Esophagus mucosa (tissue), 1 donor: ENCODE measurements at regions not wholly inside any gene's neighbourhood (a gene's known extent, or its start where the extent isn't known, plus 50 kb on each side); places are given as distances from the start of the nearest gene placed in this dataset.

Source experiments
- ATAC-seq: fragments of 200-7000 bp; cut with Tn5 transposase; one replicate; pipeline ENCODE4 v1.9.1; 2020
- donor health status: DM: yes; HTN: yes; CAD: no.

DNA sequence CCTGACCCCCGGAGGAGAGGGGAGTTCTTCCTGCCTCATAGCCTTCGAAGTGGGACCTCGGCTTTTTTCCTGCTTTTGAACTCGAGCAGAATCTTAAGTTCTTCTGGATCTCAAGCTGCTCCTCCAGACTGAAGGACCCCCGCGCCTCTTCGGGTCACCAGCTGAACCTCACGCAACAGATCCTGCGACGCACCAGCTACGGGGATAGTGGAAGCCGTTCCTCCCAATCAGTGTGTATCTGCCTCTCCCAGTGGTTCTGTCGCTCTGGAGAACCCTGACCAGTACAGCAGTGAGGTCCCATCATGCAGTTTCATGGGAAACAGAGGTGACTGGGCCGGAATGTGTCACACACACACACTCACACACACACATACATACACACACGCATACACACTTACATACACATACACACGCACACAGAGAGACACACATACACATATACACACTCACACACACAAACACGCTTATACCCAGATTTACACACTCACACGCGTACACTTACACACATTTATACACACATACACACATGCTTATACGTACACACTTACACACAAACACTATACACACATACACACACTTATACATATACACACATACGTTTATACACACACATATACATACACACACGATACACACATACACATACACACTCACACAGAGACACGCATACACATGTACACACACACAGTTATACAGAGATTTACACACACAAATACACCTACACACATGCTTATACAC is 170.0 kb downstream of the TTLL2 start:
- ATAC-seq = no peak

DNA sequence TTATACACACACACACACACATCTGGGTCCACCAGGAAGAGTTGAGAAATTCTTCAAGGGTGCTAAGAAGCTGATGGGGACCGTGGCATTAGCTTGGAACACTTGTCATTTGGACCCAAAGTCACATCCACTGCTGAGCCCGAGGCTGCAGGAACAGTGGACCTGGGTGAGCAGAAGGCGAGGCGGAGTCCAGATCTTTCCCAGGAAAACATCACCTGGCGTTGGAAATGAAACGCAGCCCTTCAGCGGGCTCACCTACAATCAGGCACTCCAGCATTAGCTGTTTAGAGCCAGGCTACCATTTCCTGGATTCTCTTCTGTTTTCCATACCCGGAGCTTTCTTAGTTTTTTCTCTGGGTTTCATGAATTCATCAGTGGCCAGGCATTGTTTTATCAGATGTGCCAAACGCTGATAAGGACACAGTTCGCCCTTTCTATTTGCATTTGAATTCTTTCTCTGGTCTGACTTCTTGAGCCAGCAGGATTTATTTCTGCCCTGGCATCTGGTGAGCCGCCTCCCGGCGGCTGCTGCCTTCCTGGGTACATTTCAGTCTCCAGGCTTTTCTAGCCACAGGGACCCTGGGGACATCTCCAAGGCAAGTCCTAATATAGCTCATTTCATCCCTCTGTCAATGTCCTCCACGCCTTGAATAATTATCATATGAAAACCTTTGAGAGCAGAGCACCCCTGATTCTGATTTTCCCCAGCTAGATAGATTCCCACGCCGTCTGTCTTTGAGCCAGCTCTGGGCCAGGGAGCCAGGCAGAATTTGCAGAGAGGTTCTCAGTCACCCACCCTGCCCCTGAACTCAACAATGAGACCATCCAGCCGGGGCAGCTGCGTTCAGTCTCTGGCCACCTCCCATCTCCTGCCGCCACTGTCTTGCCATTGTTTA is 170.9 kb downstream of the TTLL2 start:
- ATAC-seq = no peak

- ATAC-seq = no peak
These were observed 171.8 kb downstream of the TTLL2 start for GRCh38 chr6:167496707-167497106.

DNA sequence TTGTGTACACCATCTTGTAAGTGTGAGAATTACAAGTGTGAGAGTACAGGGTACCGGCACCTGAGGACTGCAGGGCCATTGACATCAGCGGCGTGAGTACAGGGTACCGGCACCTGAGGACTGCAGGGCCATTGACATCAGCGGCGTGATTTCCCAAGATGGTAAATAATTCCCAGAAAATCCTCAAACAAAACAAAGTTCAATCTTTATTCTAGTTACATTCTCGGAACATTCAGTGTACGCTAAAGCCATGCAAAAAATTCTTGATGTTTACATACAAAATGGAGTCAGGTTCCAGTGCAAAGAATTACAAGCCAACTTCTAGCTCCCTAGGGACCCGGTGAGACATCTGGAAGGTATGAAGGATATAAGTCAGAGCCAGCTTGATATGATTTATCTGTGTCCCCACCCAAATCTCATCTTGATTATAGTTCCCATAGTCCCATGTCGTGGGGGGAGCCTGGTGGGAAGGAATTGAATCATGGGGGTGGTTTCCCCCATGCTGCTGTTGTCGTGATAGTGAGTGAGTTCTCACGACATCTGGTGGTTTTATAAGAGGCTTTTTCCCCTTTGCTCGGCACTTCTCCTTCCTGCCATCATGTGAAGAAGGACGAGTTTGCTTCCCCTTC is 172.7 kb downstream of the TTLL2 start:
- no peak for ATAC-seq

DNA sequence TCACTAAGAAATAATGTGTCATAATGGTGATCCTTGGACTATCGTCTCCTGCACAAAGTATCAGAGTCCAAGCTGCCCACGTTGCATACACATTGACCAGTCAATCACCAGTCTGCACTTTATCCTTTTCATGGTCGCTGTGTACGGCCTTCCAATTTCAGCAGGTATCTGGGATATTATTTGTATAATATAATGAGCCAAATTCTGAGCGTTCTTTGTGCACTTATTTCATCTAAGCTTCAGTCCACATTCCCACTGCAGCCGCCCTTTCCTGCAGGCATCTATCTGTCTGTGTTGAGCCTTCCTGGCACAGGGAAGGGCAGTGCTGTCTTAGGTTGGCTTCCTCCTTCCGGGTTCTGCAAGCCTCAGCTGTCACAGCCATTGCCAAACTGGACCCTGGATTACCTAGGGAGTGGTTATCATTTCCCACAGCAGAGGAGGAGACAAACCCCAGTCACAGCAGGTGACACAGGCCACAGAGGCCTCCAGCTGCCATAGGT is 174.3 kb downstream of the TTLL2 start:
- peak; percentile 84 for ATAC-seq

GRCh38 chr6:167500961-167501360 is 176.1 kb downstream of the TTLL2 start:
- no peak for ATAC-seq

DNA sequence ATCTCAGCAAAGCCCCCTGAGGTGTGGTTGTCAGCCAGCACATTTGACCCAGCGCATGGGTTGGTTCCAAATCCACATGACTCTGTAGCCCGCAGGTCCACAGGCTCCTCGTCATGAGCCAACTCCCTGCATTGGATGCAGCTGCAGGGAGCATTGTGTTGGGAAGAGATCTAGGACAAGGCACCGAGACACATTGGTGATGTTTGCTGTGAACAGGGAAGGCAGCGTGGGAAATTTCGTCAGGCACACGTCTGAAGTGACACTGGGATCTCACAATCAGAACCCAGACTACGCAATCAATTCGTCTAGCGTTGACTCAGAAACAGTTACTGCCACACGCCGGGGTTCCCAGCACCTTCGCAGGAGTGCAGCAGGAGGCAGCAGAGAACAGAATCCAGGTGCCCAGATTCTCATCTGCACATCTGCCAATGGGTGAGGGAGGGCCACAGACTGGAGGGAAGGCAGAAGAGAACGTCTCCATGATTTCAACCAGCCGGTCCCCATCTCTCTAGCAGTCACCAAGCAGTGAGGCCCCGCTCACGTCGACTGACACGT is 177.0 kb downstream of the TTLL2 start:
- ATAC-seq = peak; percentile 57

DNA sequence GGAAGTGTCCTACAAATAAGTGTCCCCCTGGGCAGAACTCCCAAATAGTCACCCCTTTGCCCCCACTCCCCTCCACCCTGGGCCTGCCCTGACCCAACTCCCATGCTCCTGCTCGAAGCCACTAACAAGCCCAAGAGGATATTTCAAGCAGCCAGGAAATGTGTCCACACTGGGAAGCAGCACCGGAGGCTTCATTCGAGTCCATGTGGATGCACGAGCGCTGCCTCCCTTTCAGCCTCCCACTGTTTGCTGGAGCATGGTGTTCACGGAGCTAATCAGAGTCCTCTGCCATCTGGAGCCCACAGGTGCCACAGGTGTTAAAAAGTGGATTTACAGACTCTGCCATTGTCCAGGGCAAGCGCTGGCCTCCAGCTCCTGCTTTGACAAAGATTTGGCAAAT is 177.6 kb downstream of the TTLL2 start:
- no peak for ATAC-seq

GRCh38 chr6:167504385-167504961 is 179.6 kb downstream of the TTLL2 start:
- ATAC-seq = peak; percentile 27

- no peak for ATAC-seq
These were observed 180.3 kb downstream of the TTLL2 start for GRCh38 chr6:167505199-167505598.

DNA sequence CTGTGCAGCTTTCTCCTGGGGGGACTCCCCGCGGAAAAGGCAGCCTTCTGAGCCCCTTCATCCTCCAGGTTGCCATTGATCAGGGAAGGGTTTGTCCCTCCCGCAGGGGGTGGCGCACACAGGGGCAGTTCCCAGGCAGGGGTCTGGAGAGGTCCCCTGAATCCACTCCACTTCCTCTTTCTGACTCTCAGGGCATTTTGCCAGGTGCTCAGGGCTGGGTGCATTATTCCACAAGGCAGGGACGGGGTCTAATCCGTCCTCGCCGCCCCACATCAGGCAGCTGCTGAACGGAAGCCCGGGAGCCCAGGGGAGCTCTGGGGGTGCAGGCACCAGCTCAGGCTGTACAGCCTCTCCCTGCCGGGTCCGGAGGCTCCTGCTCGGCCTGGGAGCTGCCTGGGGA is 180.9 kb downstream of the TTLL2 start:
- no peak for ATAC-seq

DNA sequence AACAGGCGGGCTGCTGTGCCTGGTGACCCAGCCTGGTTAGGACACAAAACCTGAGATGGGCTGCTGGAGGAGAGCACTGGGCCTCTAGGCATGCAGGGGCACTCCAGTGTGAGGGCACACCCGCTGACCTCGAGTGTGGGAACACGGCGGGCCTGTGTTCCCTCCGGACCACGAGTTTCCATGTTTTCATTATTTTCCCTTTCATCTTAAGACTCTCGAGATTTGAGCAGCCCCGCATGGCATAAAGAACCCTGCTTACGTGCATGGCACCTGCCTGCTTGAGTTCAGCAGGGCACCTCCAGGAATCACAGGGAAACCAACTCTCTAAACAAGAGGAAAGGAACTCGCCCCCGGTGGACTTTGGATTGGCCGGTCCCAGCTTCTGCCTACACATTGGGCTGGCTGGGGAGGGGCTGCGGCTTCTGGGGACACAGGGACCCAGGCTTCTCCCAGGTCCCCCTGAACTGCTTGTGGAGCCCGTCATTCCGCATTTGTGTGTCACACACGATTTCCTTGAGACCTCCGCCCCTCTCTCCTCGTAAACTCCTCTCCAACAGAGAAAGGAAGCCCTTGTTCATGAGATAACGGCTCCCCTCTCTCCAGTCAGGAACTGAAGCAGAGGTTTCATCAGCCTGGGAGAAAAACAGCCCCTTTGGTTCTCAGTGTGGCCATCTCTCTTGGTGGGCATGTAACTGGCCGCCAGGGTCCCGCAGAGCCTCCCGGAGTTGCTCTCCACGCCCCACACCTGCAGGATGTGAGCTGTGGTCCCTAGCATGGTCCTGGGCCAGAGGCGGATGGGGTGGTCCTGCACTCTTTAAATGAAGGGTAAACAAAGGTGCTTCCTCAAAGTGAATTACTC is 181.8 kb downstream of the TTLL2 start:
- no peak for ATAC-seq

- no peak for ATAC-seq
These were observed 182.6 kb downstream of the TTLL2 start for GRCh38 chr6:167507376-167507945.

DNA sequence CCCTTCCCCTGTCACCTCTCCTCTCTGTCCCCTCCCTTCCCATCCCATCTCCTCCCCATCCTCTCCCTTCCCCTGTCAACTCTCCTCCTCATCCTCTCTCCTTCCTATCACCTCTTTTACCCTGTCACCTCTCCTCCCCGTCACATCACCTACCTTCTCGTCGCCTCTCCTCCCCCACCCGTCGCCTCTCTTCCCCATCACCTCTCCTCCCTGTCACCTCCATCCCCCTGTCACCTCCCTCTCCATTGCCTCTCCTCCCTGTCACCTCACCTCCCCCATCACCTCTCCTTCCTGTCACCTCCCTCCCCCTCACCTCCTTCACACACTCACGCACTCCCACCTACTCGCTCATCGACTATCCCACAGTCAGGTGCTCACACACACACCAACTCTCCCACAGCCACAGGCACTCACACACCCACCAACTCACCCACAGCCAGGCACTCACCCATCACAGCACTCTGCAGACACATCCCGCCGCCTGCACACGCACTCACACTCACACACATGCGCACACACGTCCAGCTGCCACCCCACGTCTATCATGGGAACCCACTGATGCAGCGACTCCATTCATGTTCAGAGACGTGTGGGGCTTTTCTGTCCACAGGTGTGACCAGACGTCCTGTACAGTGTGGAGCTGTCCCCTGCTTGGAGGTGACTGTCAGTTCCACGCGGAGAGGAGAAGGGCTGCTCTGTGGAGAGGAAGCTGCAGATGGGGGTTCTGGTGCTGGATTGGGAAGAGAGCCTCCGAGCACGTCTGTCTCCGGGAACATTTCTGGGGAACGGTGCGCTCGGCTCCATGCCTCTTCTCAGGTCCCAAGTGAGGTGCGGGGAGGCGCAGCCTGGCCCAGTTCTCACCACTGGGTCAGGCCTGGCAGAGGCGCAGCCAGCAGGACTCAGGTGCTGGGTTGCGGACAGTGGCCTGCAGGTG is 184.3 kb downstream of the TTLL2 start:
- no peak for ATAC-seq

DNA sequence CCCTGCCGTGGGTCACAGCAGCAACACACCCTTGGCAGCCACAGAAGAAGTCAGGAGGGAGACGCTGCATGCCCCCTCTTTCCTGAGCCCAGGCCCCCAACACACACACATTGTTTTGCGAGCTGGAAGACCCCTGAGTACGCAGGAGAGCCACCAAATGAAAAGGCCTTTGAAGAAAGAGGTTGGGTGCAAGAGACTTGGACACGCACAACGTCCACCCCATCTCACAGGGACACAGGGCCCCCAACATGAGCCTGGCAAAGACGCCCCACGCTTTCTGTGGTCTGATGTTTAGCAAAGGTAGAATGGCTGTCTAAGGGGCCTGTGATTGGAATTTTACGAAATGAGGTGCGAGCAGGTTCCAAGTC is 185.0 kb downstream of the TTLL2 start:
- no peak for ATAC-seq

DNA sequence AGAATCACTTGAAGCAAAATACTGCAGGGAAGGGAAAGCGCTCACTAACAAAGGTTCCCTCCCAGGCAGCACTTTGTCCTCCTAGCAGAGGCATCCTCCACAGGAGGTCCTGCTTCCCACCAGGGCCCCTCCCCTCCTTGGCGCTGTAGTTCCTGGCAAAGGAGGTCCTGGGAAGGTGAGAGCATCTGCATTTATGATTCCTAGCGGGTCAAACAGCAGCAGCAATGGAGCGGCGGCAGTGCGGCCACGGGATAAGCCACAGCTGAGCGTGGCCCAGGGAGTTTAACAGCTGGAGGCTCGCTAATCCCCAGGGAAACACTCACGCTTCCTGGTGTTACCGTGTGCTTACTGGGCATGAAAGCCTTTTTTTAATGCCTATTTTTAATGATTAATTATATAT is 185.8 kb downstream of the TTLL2 start:
- no peak for ATAC-seq

GRCh38 chr6:167512696-167513375 is 187.9 kb downstream of the TTLL2 start:
- ATAC-seq = no peak

DNA sequence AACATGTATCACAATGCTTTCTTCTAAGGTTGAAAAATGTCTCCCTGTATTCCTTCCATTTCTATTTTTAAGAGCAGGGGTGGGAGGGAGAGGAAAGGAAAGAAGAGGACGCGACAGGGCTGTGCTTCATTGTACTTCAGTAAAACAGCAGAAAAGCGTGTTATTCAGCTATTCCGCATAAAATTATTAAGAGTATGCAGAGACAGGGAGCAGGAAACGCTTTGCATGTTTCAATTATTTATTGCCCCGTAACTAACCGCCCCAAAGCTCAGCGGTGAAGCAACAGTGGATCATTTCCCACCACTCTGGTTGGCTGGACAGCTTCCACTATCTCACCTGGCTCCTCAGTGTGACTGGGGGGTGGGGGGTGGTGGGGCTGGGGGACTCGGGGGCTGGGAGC is 188.9 kb downstream of the TTLL2 start:
- no peak for ATAC-seq

DNA sequence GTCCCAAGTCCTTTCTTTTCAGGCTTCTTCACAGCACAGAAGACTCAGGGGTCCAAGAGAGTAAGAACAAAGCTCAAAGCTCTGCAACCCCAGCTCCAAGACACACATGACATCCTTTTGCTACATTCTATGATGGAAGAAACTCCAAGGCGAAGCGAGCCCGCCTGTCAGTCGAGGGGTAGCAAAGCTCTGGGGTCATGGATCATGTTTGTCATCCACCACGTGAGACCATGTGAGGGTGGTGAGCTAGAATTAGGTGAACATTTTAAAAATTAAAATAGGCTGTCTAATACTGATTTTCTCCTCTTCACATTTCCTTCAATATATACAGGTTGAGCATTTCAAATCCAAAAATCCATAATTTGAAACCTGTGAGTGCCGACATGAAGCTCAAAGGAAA is 189.6 kb downstream of the TTLL2 start:
- no peak for ATAC-seq
